K562 (cell line): ENCODE measurements at regions not wholly inside any gene's neighbourhood (a gene's known extent, or its start where the extent isn't known, plus 50 kb on each side); places are given as distances from the start of the nearest gene placed in this dataset.

ENCODE experiments used
- ATAC-seq: fragments of 200-7000 bp; cut with Tn5 transposase; 3 replicates; pipeline ENCODE4 v1.9.1; 2020; ENCODE audit warnings: moderate library complexity
- BruUV-seq: library from RNA; stranded (reverse); fragments of 400-500 nt; replicated peaks from 2 replicates; lab custom pipeline; 2021; lab: Mats Ljungman, UMichigan
- CTCF ChIA-PET: fragments of 300-600 bp; formaldehyde crosslinking; extraction: SDS; loops from one replicate; lab custom pipeline; 2021; ENCODE audit warnings: low intra/inter-chr PET ratio; lab: Yijun Ruan, JAX
- POLR2A ChIA-PET: fragments of 300-600, 350-650 bp; sonication (Branson Sonifier 250); formaldehyde crosslinking; extraction: SDS; loops from one replicate; lab custom pipeline; 2021; ENCODE audit warnings: antibody characterized with exemption, inconsistent platforms; lab: Yijun Ruan, JAX
- DNase-seq, 4 experiments: peaks; one replicate each; pipeline versions ENCODE4 v3.0.0 to v3.0.0-alpha.2; 2011 to 2018; ENCODE audit warnings: low spot score in 3 of 4, mixed read lengths in 3 of 4; ENCODE audit errors: extremely low read depth in 1 of 4
- FAIRE-seq: peaks from 2 replicates; lab custom pipeline; 2011; peaks lifted over from hg19 to GRCh38; lab: Jason Lieb, UNC
- H2AFZ ChIP-seq: 2 replicates; pipeline ENCODE4 v1.6.0; 2011; ENCODE audit warnings: low read depth, low read length, control low read depth, inconsistent platforms
- H3K27ac ChIP-seq: fragments of 200-600 bp; 3 replicates; pipeline ENCODE4 v1.8.0; 2011; ENCODE audit warnings: low read depth, mild to moderate bottlenecking, control low read depth, inconsistent platforms, low read length, moderate library complexity, mixed read lengths; ENCODE audit errors: extremely low read depth
- H3K27me3 ChIP-seq, 2 experiments: fragments of 300-600 bp in 1 of 2; 2 replicates in 1 of 2; 3 replicates in 1 of 2; pipeline versions ENCODE4 v1.6.0 to v1.8.0; 2011; ENCODE audit warnings: inconsistent platforms in 2 of 2, low read length in 2 of 2, mild to moderate bottlenecking in 1 of 2, mixed read lengths in 1 of 2, moderate library complexity in 1 of 2; ENCODE audit not compliant: control insufficient read depth in 2 of 2, insufficient read depth in 2 of 2
- H3K36me3 ChIP-seq: fragments of 300-600 bp; 3 replicates; pipeline ENCODE4 v1.8.0; 2011; ENCODE audit warnings: mild to moderate bottlenecking, low read length, inconsistent platforms; ENCODE audit not compliant: control insufficient read depth, insufficient read depth
- H3K4me1 ChIP-seq, 2 experiments: fragments of 200-600 bp in 1 of 2; replicated peaks in 1 of 2; 2 replicates in 1 of 2; 3 replicates in 1 of 2; pipeline versions ENCODE4 v1.5.1 to v1.8.0; 2011; ENCODE audit warnings: inconsistent platforms in 2 of 2, low read length in 2 of 2, mild to moderate bottlenecking in 1 of 2, mixed read lengths in 1 of 2, moderate library complexity in 1 of 2; ENCODE audit not compliant: control insufficient read depth in 2 of 2, insufficient read depth in 2 of 2
- H3K4me2 ChIP-seq: 2 replicates; pipeline ENCODE4 v1.6.1; 2011; ENCODE audit warnings: low read length, control low read depth, inconsistent platforms, mixed read lengths; ENCODE audit not compliant: insufficient read depth
- H3K4me3 ChIP-seq: fragments of 200-600 bp; sonication (generic), shearing (Covaris generic); 2 replicates; pipeline ENCODE4 v1.5.1; 2016; ENCODE audit warnings: control low read depth, inconsistent platforms
- H3K79me2 ChIP-seq: fragments of 200-600 bp; 3 replicates; pipeline ENCODE4 v1.8.0; 2011; ENCODE audit warnings: low read length, inconsistent platforms; ENCODE audit not compliant: control insufficient read depth, insufficient read depth
- H3K9ac ChIP-seq, 2 experiments: 2 replicates each; pipeline versions ENCODE4 v1.6.0 to v1.6.1; 2011; ENCODE audit warnings: low read depth in 2 of 2, low read length in 2 of 2, control low read depth in 1 of 2, inconsistent platforms in 1 of 2, mild to moderate bottlenecking in 1 of 2, mixed read lengths in 1 of 2; ENCODE audit not compliant: insufficient read depth in 1 of 2
- H3K9me1 ChIP-seq: one replicate; pipeline ENCODE4 v1.6.0; 2011; ENCODE audit warnings: inconsistent platforms, mild to moderate bottlenecking, low read length, moderate library complexity; ENCODE audit not compliant: control insufficient read depth, insufficient read depth
- H3K9me3 ChIP-seq: replicated peaks from 2 replicates; pipeline ENCODE4 v1.5.1; 2011; ENCODE audit warnings: low read depth, low read length, inconsistent platforms; ENCODE audit not compliant: control insufficient read depth, insufficient read depth
- H4K20me1 ChIP-seq: replicated peaks from 2 replicates; pipeline ENCODE4 v1.6.1; 2011; ENCODE audit warnings: low read length, inconsistent platforms, mixed read lengths; ENCODE audit not compliant: control insufficient read depth, insufficient read depth
- CCAR2 ChIP-seq: fragments of 200-400 bp; formaldehyde crosslinking; IDR thresholded peaks from 2 replicates; pipeline ENCODE4 v1.6.1; 2017; ENCODE audit warnings: mild to moderate bottlenecking, low read depth, low read length
- NR4A1 ChIP-seq, 2 experiments: fragments of 250-450 bp in 1 of 2; fragments of 450-650 bp in 1 of 2; sonication (Bioruptor Pico) in 1 of 2; IDR thresholded peaks; 2 replicates each; pipeline versions ENCODE4 v1.4.0 to v1.6.1; 2016 to 2020; ENCODE audit warnings: mild to moderate bottlenecking in 2 of 2, missing compliant biosample characterization in 1 of 2, missing genetic modification characterization in 1 of 2, moderate library complexity in 1 of 2
- PRDM10 ChIP-seq: fragments of 450-650 bp; IDR thresholded peaks from 2 replicates; pipeline ENCODE4 v1.6.1; 2018; ENCODE audit not compliant: partially characterized antibody
- PRPF4 ChIP-seq: fragments of 200-400 bp; formaldehyde crosslinking; IDR thresholded peaks from one replicate; pipeline ENCODE4 v1.6.1; 2017; ENCODE audit warnings: low read length, low read depth, mild to moderate bottlenecking; ENCODE audit not compliant: insufficient read depth, poor library complexity, severe bottlenecking
- SFPQ ChIP-seq: fragments of 200-400 bp; formaldehyde crosslinking; IDR thresholded peaks from 2 replicates; pipeline ENCODE4 v1.6.1; 2017; ENCODE audit warnings: mild to moderate bottlenecking, low read depth, low read length, moderate library complexity
- SMAD1 ChIP-seq: fragments of 150-350 bp; IDR thresholded peaks from 2 replicates; pipeline ENCODE4 v1.6.1; 2014; ENCODE audit warnings: low read length, low read depth; ENCODE audit not compliant: partially characterized antibody
- SRSF9 ChIP-seq: fragments of 200-400 bp; formaldehyde crosslinking; IDR thresholded peaks from 2 replicates; pipeline ENCODE4 v1.6.1; 2017; ENCODE audit warnings: low read depth, low read length, borderline replicate concordance
- TARDBP ChIP-seq: fragments of 450-650 bp; IDR thresholded peaks from 2 replicates; pipeline ENCODE4 v1.6.1; 2016
- ZBTB7A ChIP-seq: IDR thresholded peaks from 2 replicates; pipeline ENCODE4 v1.6.1; 2011; ENCODE audit warnings: low read depth, mild to moderate bottlenecking, low read length, moderate library complexity, borderline replicate concordance; ENCODE audit not compliant: control insufficient read depth
- WGBS: fragments of 100-300 bp; shearing (Covaris generic); methylation state at CpG from one replicate; pipeline ENCODE4 v1.1.6; 2016; ENCODE audit warnings: low coverage, mixed read lengths; ENCODE audit not compliant: insufficient coverage; ENCODE audit errors: missing lambda C conversion rate; 5-methylcytosine and 5-hydroxymethylcytosine counted together
- in situ Hi-C: fragments of 300-500 bp; cut with MboI; formaldehyde crosslinking; loops from 4 replicates; pipeline ENCODE4 v1.15.0; 2018; ENCODE audit warnings: inconsistent platforms, mixed read lengths
- intact Hi-C: fragments of 100-400 bp; cut with micrococcal nuclease; formaldehyde crosslinking; loops from 2 replicates; pipeline ENCODE4 v1.14.2; 2022
- TF ChIP-seq, protein P1 (sequence below): IDR thresholded peaks from 2 replicates; pipeline ENCODE4 v1.6.1; 2016; ENCODE audit warnings: missing genetic modification characterization, missing compliant biosample characterization
- TF ChIP-seq, protein P2 (sequence below): fragments of 250-450 bp; sonication (Bioruptor Pico); IDR thresholded peaks from 2 replicates; pipeline ENCODE4 v1.5.1; 2021; ENCODE audit warnings: mild to moderate bottlenecking

GRCh38 chr5:167822241-167822640, 469.2 kb upstream of the WWC1 start:
- CTCF ChIA-PET: no interaction called here
- in situ Hi-C loops: no loop called here

More at GRCh38 chr5:167822241-167822640, 469.2 kb upstream of the WWC1 start:
- intact Hi-C loops: no loop called here
- Histone ChIP-seq H2AFZ (no peak overlapping the region), H3K9me1 (no peaks in the 10 kb centered on the region), H3K79me2 (no peaks in the 10 kb centered on the region), H3K27me3 (no peaks in the 10 kb centered on the region), H3K9ac (no peak overlapping the region), H3K9me3 (no peaks in the 10 kb centered on the region), H3K4me1 (no peaks in the 10 kb centered on the region), H4K20me1 (no peaks in the 10 kb centered on the region), H3K36me3 (no peaks in the 10 kb centered on the region), H3K4me3 (no peak overlapping the region), H3K27ac (no peak overlapping the region), H3K4me2 (no peak overlapping the region)
- FAIRE-seq (no peak), DNase-seq (no peak), ATAC-seq (no peak)
- TF ChIP-seq NR4A1 (CRISPR knock-in tag; IDR thresholded peaks at IDR 0.05) (no peak), NR4A1 (tag; IDR thresholded peaks at IDR 0.05) (no peak), TARDBP (no peak), SRSF9 (no peak), PRPF4 (no peak), SFPQ (no peak), SMAD1 (no peak), CCAR2 (no peak), ZBTB7A (no peak), PRDM10 (no peak)
- TF ChIP-seq, protein P1, sequence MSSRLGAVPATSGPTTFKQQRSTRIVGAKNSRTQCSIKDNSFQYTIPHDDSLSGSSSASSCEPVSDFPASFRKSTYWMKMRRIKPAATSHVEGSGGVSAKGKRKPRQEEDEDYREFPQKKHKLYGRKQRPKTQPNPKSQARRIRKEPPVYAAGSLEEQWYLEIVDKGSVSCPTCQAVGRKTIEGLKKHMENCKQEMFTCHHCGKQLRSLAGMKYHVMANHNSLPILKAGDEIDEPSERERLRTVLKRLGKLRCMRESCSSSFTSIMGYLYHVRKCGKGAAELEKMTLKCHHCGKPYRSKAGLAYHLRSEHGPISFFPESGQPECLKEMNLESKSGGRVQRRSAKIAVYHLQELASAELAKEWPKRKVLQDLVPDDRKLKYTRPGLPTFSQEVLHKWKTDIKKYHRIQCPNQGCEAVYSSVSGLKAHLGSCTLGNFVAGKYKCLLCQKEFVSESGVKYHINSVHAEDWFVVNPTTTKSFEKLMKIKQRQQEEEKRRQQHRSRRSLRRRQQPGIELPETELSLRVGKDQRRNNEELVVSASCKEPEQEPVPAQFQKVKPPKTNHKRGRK (tag): no peak
- TF ChIP-seq, protein P2, sequence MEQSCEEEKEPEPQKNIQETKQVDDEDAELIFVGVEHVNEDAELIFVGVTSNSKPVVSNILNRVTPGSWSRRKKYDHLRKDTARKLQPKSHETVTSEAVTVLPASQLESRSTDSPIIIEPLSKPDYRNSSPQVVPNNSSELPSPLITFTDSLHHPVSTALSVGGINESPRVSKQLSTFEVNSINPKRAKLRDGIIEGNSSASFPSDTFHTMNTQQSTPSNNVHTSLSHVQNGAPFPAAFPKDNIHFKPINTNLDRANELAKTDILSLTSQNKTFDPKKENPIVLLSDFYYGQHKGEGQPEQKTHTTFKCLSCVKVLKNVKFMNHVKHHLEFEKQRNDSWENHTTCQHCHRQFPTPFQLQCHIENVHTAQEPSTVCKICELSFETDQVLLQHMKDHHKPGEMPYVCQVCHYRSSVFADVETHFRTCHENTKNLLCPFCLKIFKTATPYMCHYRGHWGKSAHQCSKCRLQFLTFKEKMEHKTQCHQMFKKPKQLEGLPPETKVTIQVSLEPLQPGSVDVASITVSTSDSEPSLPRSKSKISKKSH: no peak
- BruUV-seq: no TSS peak
- POLR2A ChIA-PET: no interaction called here
- WGBS: 3% methylated on average over 4 of the region's 4 CpGs
